Smooth muscle cell (in vitro differentiated cells): ENCODE measurements at regions not wholly inside any gene's neighbourhood (a gene's known extent, or its start where the extent isn't known, plus 50 kb on each side); places are given as distances from the start of the nearest gene placed in this dataset.

ENCODE experiments used
- DNase-seq: peaks from one replicate; lab custom pipeline; 2025; ENCODE audit not compliant: unreplicated experiment; lab: John Stamatoyannopoulos, UW
- H2AFZ ChIP-seq: fragments of 200-600 bp; sonication (generic); 2 replicates; pipeline ENCODE4 v1.6.0; 2016; ENCODE audit warnings: antibody characterized with exemption, low read depth, mild to moderate bottlenecking
- H3F3A ChIP-seq: fragments of 200-600 bp; sonication (generic); 2 replicates; pipeline ENCODE4 v1.6.0; 2017; ENCODE audit warnings: antibody characterized with exemption, low read depth
- H3K27ac ChIP-seq: fragments of 200-600 bp; sonication (generic); 2 replicates; pipeline ENCODE4 v1.5.1; 2016; ENCODE audit warnings: low read depth, mild to moderate bottlenecking
- H3K27me3 ChIP-seq: fragments of 200-600 bp; sonication (generic); 2 replicates; pipeline ENCODE4 v1.6.1; 2016; ENCODE audit warnings: low read depth, mild to moderate bottlenecking
- H3K36me3 ChIP-seq: fragments of 200-600 bp; sonication (generic); 2 replicates; pipeline ENCODE4 v1.5.1; 2016; ENCODE audit warnings: low read depth
- H3K4me1 ChIP-seq: fragments of 200-600 bp; sonication (generic); 2 replicates; pipeline ENCODE4 v1.5.1; 2016; ENCODE audit warnings: low read depth
- H3K4me2 ChIP-seq: fragments of 200-600 bp; sonication (generic); 2 replicates; pipeline ENCODE4 v1.6.0; 2016; ENCODE audit warnings: mild to moderate bottlenecking
- H3K4me3 ChIP-seq: fragments of 200-600 bp; sonication (generic); 2 replicates; pipeline ENCODE4 v1.5.1; 2016; ENCODE audit warnings: mild to moderate bottlenecking
- H3K79me2 ChIP-seq: fragments of 200-600 bp; sonication (generic); 2 replicates; pipeline ENCODE4 v1.6.0; 2016; ENCODE audit warnings: low read depth, mild to moderate bottlenecking
- H3K9ac ChIP-seq: fragments of 200-600 bp; sonication (generic); 2 replicates; pipeline ENCODE4 v1.6.0; 2016; ENCODE audit warnings: low read depth
- H3K9me3 ChIP-seq: fragments of 200-600 bp; sonication (generic); replicated peaks from 2 replicates; pipeline ENCODE4 v1.5.1; 2016; ENCODE audit warnings: low read depth
- H4K20me1 ChIP-seq: fragments of 200-600 bp; sonication (generic); 2 replicates; pipeline ENCODE4 v1.6.0; 2016; ENCODE audit warnings: low read depth
- WGBS: methylation state at CpG from one replicate; pipeline ENCODE4 v1.1.7; 2016; ENCODE audit warnings: low lambda C conversion rate; 5-methylcytosine and 5-hydroxymethylcytosine counted together
- TF ChIP-seq, protein P1 (sequence below): fragments of 200-600 bp; sonication (generic); IDR thresholded peaks from 2 replicates; pipeline ENCODE4 v1.5.1; 2017; ENCODE audit warnings: borderline replicate concordance, mild to moderate bottlenecking, antibody characterized with exemption; ENCODE audit not compliant: insufficient read depth, poor library complexity, severe bottlenecking

DNA sequence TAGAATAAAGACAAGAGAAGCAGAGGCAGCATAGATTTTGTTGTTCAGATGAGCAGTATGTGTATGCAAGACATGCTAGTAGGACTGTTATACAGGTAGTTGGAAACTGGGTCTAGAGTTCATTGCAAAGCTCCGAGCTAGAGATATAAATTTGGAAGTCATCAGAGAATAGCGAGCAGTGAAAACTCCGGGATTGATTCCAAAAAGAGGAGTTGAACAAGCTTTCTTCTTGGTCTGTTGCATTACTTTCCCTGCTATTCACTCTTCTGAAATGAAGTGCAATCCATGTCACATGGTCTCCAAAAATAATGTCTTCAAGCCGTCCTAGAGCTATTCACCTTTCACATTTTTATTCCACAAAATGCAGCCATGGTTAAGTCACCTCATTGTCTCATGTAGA is 67.9 kb upstream of the ZNF462 start:
- TF ChIP-seq, protein P1, sequence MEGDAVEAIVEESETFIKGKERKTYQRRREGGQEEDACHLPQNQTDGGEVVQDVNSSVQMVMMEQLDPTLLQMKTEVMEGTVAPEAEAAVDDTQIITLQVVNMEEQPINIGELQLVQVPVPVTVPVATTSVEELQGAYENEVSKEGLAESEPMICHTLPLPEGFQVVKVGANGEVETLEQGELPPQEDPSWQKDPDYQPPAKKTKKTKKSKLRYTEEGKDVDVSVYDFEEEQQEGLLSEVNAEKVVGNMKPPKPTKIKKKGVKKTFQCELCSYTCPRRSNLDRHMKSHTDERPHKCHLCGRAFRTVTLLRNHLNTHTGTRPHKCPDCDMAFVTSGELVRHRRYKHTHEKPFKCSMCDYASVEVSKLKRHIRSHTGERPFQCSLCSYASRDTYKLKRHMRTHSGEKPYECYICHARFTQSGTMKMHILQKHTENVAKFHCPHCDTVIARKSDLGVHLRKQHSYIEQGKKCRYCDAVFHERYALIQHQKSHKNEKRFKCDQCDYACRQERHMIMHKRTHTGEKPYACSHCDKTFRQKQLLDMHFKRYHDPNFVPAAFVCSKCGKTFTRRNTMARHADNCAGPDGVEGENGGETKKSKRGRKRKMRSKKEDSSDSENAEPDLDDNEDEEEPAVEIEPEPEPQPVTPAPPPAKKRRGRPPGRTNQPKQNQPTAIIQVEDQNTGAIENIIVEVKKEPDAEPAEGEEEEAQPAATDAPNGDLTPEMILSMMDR = no peak
- 93% methylated on average over 4 of the region's 4 CpGs for WGBS
- H4K20me1 ChIP-seq = no peaks in the 10 kb centered on the region
- no peaks in the 10 kb centered on the region for H3K36me3 ChIP-seq
- H3K4me3 ChIP-seq = no peak overlapping the region
- H3K27me3 ChIP-seq = no peaks in the 10 kb centered on the region
- H3K9ac ChIP-seq = no peak overlapping the region
- peaks cover 14% of the 10 kb centered on the region for H3K4me1 ChIP-seq
- H3K27ac ChIP-seq = no peak overlapping the region
- no peaks in the 10 kb centered on the region for H3K79me2 ChIP-seq
- no peaks in the 10 kb centered on the region for H3F3A ChIP-seq
- H2AFZ ChIP-seq = no peak overlapping the region
- DNase-seq = no peak
- H3K4me2 ChIP-seq = no peak overlapping the region
- no peaks in the 10 kb centered on the region for H3K9me3 ChIP-seq

GRCh38 chr9:106796771-106797170 is 66.2 kb upstream of the ZNF462 start:
- Histone ChIP-seq H3K36me3 (no peaks in the 10 kb centered on the region), H2AFZ (no peak overlapping the region), H3K79me2 (no peaks in the 10 kb centered on the region), H3K9me3 (no peaks in the 10 kb centered on the region), H3K27me3 (no peaks in the 10 kb centered on the region), H3K4me2 (no peak overlapping the region), H3K27ac (no peak overlapping the region), H3K4me3 (no peak overlapping the region), H3K4me1 (peaks cover 14% of the 10 kb centered on the region), H3K9ac (no peak overlapping the region), H3F3A (no peaks in the 10 kb centered on the region), H4K20me1 (no peaks in the 10 kb centered on the region)
- TF ChIP-seq, protein P1 = no peak
- DNase-seq = no peak

DNA sequence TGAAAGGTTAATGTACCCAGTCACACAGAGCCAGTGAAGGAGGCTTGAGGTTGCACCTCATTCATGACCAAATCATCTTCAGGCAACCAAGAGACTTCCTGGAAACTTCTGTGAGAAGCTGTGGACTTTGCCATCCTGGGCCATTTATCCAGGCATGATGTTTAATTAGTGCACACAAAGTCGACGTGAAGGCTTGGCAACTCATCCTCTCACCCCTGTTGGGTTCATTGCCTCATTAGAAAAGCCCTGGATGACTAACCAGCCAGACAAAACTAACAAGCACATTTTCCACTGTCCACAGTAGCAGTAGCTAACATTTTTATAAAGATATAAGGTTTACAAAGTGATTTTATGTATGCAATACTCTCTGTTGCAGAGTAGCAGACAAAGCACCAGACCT is 65.7 kb upstream of the ZNF462 start:
- Histone ChIP-seq H3K4me1 (peaks cover 14% of the 10 kb centered on the region), H3K27ac (peak overlapping the region; percentile 42), H3K4me2 (peak overlapping the region; percentile 27), H3F3A (no peaks in the 10 kb centered on the region), H3K79me2 (no peaks in the 10 kb centered on the region), H2AFZ (no peak overlapping the region), H4K20me1 (no peaks in the 10 kb centered on the region), H3K4me3 (no peak overlapping the region), H3K9me3 (no peaks in the 10 kb centered on the region), H3K36me3 (no peaks in the 10 kb centered on the region), H3K27me3 (no peaks in the 10 kb centered on the region), H3K9ac (no peak overlapping the region)
- WGBS = 29% methylated on average over 2 of the region's 2 CpGs
- TF ChIP-seq, protein P1 = no peak
- DNase-seq = no peak

DNA sequence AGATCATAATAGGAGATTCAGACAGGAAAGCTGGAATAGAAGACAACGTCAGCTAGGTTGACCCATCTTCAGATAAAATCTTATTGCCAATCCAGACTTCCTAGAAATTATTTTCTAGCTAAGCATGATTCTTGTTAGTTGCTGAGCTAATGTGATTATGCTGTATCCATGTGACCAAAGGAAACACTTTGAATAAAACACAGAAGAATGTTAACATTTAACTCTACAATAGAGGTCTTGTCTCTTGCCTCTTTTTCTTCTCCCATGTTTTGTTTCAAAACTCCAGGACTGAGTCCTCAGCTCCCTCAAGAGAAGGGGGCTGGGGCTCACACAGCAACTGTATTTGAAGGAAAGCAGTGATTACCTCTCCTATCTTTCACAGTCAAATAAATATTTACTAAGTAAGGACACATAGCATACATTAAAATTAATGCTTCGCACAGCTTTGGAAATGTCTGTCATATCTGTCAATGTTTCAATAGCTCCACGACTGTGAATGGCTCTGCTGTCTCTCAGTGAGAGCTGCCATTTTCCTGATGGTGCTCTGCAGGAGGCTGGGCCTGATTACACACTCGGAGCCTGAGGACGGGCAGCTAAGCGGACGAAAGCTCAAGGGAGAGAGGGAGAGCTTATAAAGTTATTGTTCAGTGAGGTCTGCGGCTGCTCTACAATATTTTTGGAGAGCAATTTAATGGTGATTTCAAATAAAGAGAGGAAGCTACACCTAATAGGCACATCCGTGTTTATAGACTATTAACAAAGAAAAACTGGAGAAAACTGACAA is 64.8 kb upstream of the ZNF462 start:
- no peak overlapping the region for H3K9ac ChIP-seq
- H3K27ac ChIP-seq = peak overlapping the region; percentile 42
- no peaks in the 10 kb centered on the region for H3K27me3 ChIP-seq
- WGBS = 82% methylated on average over 9 of the region's 9 CpGs
- H3F3A ChIP-seq = no peaks in the 10 kb centered on the region
- no peaks in the 10 kb centered on the region for H3K79me2 ChIP-seq
- no peaks in the 10 kb centered on the region for H4K20me1 ChIP-seq
- no peak overlapping the region for H3K4me3 ChIP-seq
- peak overlapping the region; percentile 27 for H3K4me2 ChIP-seq
- peaks cover 14% of the 10 kb centered on the region for H3K4me1 ChIP-seq
- H2AFZ ChIP-seq = peak overlapping the region; percentile 67
- TF ChIP-seq, protein P1 = no peak
- no peaks in the 10 kb centered on the region for H3K36me3 ChIP-seq
- H3K9me3 ChIP-seq = no peaks in the 10 kb centered on the region
- no peak for DNase-seq
